HG02938 (cell line): ENCODE measurements at regions not wholly inside any gene's neighbourhood (a gene's known extent, or its start where the extent isn't known, plus 50 kb on each side); places are given as distances from the start of the nearest gene placed in this dataset.

ENCODE experiments used
- ATAC-seq: cut with Tn5 transposase; IDR thresholded peaks from one replicate; pipeline ENCODE4 v1.9.1; 2021; ENCODE audit warnings: mild to moderate bottlenecking, moderate library complexity; ENCODE audit not compliant: unreplicated experiment

DNA sequence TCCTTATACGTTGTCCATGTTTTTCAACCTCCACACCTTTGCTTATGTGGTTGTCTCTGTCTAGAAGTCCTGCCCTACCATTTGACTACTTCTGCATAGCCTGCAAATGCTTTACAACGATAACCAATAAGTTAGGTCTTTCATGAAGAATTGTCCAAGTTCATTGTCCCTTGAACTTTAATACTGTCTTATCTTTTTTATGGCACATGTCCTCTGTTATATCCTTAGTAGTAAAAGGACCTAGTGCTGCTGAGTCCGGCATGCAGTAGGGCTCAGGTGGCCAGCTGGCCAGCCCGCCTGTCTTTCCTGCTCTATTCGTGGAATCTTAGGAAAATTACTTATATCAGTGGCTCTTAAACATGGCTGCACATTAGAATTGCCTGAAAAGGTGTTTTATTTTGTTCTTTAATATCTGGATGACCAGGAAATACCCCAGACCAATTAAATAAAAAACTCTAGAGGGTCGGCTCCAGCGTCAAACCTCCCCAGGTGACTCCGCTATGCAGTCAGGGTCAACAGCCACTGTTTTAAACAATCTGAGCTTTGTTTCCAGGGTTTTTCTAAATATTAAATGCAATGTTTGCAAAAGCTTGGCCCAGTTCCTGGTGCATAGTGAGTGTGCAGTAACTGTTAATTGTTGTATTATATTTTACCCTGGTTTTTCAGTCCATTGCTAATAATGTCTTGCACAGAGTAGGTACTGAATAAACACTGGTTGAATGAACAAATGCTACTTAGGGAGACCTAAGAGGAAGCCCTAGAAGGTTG lies 64.6 kb upstream of the SESN3 start:
- no peak for ATAC-seq

DNA sequence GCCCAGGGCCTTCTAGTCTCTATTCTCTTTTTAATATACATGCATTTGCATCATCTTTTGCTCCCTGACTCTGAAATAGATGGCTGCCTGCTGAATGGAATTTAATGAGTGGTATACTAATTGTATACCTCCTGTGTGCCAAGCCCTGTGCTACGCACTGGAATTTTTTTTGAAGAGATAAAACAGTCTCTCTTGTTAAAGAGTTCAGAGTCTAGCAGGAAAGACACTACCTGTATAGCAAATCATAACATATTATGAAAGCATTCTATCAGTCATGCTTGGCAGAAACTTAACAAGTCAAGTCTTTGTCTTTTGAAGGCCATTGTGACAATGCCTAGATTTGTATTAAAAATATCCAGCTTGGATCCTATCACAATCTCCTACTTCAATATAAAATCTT lies 63.7 kb upstream of the SESN3 start:
- no peak for ATAC-seq

DNA sequence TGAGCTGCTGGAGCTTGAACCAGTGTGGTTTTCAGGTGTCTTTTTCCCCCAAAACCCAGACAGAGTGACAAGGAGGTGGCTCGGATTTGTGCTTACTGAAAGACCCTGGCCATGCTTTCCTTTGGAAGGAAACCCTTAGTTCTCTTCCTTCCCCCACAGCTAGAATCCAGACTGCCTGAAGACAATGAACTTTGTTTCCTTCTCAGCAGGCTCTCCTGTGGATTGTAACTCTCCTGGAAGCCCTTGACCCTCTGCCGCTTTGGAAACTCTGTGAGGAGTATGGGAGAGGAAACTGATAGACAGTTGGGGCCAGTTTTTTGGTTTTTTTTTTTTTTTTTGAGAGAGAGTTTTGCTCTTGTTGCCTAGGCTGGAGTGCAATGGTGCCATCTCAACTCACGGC lies 62.1 kb upstream of the SESN3 start:
- no peak for ATAC-seq

DNA sequence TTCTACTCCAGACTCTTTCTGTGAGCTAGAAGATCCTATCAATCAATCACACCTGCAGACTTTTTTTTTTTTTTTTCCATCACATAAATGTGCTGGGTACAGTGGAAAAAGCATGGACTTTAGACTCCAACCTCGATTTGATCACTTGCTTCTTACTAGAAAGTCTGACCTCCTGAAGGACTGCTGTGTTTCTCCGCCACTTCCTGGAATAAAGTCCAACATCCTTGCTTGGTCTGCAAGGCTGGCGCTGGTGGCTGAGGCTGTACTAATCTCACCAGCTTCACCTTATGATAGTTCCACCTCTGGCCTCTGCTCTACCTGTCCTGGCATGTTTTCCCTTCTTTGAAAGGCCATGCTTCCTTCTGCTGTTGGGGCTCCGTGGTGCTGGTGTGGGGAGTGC lies 60.9 kb upstream of the SESN3 start:
- no peak for ATAC-seq

DNA sequence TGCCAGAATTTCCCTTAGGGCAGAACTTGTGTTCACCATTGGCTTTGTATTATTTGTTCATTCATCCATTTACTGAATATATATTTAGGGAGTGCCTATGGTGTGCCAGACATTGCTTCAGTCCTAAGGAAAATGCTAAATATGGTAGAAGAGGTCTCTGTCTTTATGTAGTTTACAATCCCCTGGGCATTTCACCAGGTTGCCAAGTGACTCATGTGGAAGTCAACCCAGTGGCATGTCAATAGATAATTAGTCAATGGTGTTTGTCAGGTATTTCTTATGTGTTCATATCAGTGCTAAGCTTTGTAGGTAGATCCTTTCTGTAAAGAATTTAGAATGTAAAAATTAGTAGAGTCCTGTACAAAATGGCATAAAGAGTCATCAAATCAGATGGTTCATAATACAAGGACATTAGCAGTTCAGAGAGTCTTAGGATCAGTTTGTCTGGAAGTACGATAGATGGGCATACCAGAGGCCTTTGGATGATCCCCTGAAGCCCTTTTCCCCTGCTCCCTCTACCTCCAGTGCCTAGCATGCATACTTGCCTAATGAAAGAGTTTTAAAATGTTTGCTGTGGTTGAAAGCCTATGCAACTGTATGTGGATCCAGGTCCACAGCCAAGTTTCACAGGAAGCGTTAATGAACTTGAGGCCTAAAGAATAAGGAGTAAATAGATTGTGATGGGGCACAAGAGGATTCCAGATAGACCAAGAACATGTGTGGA lies 58.5 kb upstream of the SESN3 start:
- ATAC-seq = no peak

DNA sequence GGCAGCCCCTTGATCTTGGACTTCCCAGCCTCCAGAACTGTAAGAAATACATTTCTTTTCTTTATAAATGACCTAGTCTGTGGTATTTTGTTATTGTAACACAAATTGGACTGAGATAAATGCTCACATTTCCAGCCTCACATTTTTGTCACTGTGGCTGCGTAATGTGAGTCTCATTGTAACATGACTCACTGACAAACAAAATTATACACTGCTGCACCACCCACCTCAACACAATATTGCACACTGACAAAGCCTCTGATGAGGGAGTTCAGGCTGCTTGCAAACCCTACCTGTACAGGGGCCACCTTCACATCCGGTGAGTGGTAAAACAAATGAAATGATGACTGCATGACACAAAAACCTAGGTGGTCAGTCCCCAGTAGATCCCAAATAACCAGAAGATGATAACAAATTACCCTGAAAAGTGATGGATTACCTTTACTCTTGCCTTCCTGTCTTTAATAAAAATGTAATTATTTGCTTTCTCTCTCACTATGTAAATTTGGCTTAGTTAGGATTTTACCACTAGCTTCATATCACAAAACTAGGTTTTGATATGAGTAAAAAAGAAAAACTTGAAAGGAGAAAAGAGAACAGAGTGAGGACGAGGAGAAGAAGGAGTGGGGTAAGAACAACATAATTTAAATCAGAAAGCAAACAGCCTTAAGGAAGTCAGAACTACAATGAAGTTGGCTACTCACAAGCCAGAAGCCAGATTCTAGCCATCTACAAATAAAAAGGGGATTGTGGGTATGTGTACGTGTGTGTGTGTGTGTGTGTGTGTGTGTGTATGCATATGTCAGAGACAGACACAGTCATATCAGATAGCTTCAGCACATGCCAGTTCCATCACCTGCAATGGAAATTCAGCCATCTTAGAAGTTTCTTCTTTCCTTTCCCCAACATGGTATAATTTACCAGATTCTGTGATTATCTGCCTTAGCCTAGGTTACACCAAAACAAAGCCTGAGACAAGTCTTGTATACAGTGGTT lies 53.4 kb upstream of the SESN3 start:
- no peak for ATAC-seq

DNA sequence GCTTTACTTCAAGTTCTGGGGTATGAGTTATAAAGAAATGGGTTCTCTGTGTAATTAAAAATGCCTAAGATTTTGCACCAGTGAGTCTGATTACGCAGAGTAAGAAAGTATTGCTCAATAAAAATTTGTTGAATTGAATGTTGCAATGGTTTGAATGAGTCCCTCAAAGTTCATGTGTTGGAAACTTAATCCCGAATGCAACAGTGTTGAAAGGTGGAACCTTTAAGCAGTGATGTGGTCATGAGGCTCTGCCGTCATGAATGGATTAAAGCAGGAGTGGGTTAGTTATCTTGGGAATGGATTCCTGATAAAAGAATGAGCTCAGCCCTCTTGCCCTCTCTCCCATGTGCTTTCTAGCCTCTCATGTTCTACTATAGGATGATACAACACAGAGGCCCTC lies 52.6 kb upstream of the SESN3 start:
- no peak for ATAC-seq

DNA sequence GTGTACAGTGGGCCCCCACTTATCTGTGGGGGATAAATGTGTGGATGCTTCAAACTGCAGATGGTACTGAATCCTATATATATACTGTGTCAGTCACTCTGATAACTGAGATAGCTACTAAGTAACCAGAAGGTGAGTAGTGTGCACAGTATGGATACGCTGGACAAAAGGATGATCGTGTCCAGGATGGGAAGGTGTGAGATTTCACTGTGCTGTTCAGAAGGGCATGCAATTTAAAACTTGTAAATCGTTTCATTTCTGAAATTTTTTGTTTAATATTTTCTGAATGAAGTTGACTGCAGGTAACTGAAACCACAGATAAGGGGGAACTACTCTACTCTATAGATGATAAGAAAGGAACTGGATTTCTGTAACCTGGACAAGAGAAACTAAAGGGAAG lies 52.1 kb upstream of the SESN3 start:
- no peak for ATAC-seq

DNA sequence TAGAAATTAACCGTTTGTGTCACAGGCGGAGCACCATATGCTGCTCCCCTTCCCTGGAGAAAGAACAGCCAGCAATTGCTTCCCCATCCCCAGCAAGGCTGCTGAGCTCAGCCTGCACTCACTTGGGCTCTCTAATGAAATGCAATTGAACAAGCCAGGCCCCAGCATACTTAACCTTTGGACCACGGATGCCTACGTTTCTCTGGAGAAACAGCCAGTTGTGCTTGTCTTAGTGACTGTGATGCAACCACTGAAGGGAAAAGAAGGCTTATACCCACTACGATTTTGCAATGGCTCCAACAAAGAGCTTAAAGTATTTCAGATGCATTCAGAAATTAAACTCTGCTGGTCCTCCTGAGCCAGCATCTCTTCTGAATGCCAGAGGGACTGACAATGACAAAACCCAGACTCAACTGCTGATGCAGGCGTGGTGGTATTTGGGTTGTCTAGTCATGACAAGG lies 51.3 kb upstream of the SESN3 start:
- no peak for ATAC-seq
